ENCODE measurements at regions not wholly inside any gene's neighbourhood (a gene's known extent, or its start where the extent isn't known, plus 50 kb on each side); places are given as distances from the start of the nearest gene placed in this dataset.

- no peak overlapping the region for H3K27ac ChIP-seq (ENCODE audit: control insufficient read depth, insufficient read depth)
- DNase-seq (ENCODE audit: low read depth, low spot score) (no peak), FAIRE-seq (no peak), ATAC-seq (no peak)
- intact Hi-C loops (cut with micrococcal nuclease; ENCODE audit: unreplicated experiment) (no loop called here), in situ Hi-C loops (cut with MboI) (no loop called here)
- no peaks in the 10 kb centered on the region for H3K9me3 ChIP-seq (replicated peaks; ENCODE audit: control insufficient read depth, insufficient read depth, low read length)
- no peak overlapping the region for H3K4me2 ChIP-seq (ENCODE audit: control insufficient read depth, insufficient read depth)
- no peaks in the 10 kb centered on the region for H3K27me3 ChIP-seq (replicated peaks in 1 of 2; ENCODE audit: control insufficient read depth in 2 of 2, insufficient read depth in 2 of 2, low read length in 1 of 2)
- H3K4me1 ChIP-seq (ENCODE audit: control insufficient read depth, insufficient read depth, low read length): no peaks in the 10 kb centered on the region
- no peak overlapping the region for H3K9ac ChIP-seq (ENCODE audit: control insufficient read depth, insufficient read depth, low read length)
- POLR2A ChIA-PET: no interaction called here
- no TSS peak for BruUV-seq (replicated peaks)
- 28% methylated on average over 2 of the region's 2 CpGs for WGBS (ENCODE audit: insufficient coverage, insufficient replicate concordance, low lambda C conversion rate, missing lambda C conversion rate)
- no peaks in the 10 kb centered on the region for H3K79me2 ChIP-seq (ENCODE audit: control insufficient read depth, insufficient read depth, low read length)
- no peaks in the 10 kb centered on the region for H3K36me3 ChIP-seq (ENCODE audit: control insufficient read depth in 2 of 2, insufficient read depth in 2 of 2, low read length in 1 of 2)
- no peak overlapping the region for H2AFZ ChIP-seq (ENCODE audit: control insufficient read depth, low read depth, low read length)
- CTCF ChIA-PET: interaction anchor here (0.6 kb wide), 1 partner anchor 43 kb away, joined by 4 read pairs; no protein-coding TSS in a partner anchor
- RAD21 ChIA-PET (ENCODE audit: unreplicated experiment): no interaction called here
- no peaks in the 10 kb centered on the region for H4K20me1 ChIP-seq (ENCODE audit: control insufficient read depth, insufficient read depth)
- H3K4me3 ChIP-seq: no peak overlapping the region
- SMC1A ChIA-PET (ENCODE audit: uncharacterized antibody, unreplicated experiment): no interaction called here
- TF ChIP-seq GABPA (IDR thresholded peaks at IDR 0.05; ENCODE audit: low read depth): no peak
- no peak for TF ChIP-seq ZNF687 (IDR thresholded peaks at IDR 0.05)
- TF ChIP-seq KAT2A (conservative IDR thresholded peaks at IDR 0.05; ENCODE audit: control insufficient read depth, low read depth, low read length): no peak
- no peak for TF ChIP-seq WRNIP1 (IDR thresholded peaks at IDR 0.05; ENCODE audit: borderline replicate concordance, low read depth, low read length)
- no peak for TF ChIP-seq NFYA (IDR thresholded peaks at IDR 0.05; ENCODE audit: borderline replicate concordance, low read depth, low read length)
- TF ChIP-seq ZNF384 (IDR thresholded peaks at IDR 0.05; ENCODE audit: borderline replicate concordance, low read depth, low read length): no peak
- no peak for TF ChIP-seq CTCF (IDR thresholded peaks at IDR 0.05 in 2 of 3, conservative IDR thresholded peaks at IDR 0.05 in 1 of 3; ENCODE audit: control insufficient read depth in 2 of 3, extremely low read depth in 1 of 3, insufficient read depth in 1 of 3, low read depth in 3 of 3, low read length in 3 of 3)
- TF ChIP-seq NR2C2 (IDR thresholded peaks at IDR 0.05; ENCODE audit: borderline replicate concordance, control insufficient read depth, insufficient read length, low read depth): no peak
- no peak for TF ChIP-seq POLR2A (IDR thresholded peaks at IDR 0.05; ENCODE audit: low read depth, low read length)
- no peak for TF ChIP-seq NFYB (IDR thresholded peaks at IDR 0.05; ENCODE audit: insufficient read depth, low read depth, low read length)
- no peak for TF ChIP-seq BCL11A (IDR thresholded peaks at IDR 0.05; ENCODE audit: low read depth, low read length)
- no peak for TF ChIP-seq POU2F2 (IDR thresholded peaks at IDR 0.05; ENCODE audit: borderline replicate concordance, low read depth, low read length)
- no peak for TF ChIP-seq ZBTB11 (CRISPR knock-in tag; IDR thresholded peaks at IDR 0.05)
These were observed 287.9 kb upstream of the FERMT1 start for GRCh38 chr20:6410721-6411120.

All from GM12878 (cell line).